GM23338 (cell line): ENCODE measurements at regions not wholly inside any gene's neighbourhood (a gene's known extent, or its start where the extent isn't known, plus 50 kb on each side); places are given as distances from the start of the nearest gene placed in this dataset.

Experiments used
- CREB1 ChIP-seq: fragments of 250-450 bp; sonication (Bioruptor Pico); IDR thresholded peaks from 2 replicates; pipeline ENCODE4 v1.5.0; 2020; ENCODE audit warnings: low read depth, mild to moderate bottlenecking, moderate library complexity
- EZH2 ChIP-seq: fragments of 200-600 bp; sonication (generic); IDR thresholded peaks from one replicate; pipeline ENCODE4 v1.8.0; 2017; ENCODE audit warnings: antibody characterized with exemption, mild to moderate bottlenecking, low read depth; ENCODE audit not compliant: unreplicated experiment
- EZH2phosphoT487 ChIP-seq: fragments of 200-600 bp; sonication (generic); IDR thresholded peaks from one replicate; pipeline ENCODE4 v1.8.1; 2018; ENCODE audit warnings: antibody characterized with exemption; ENCODE audit not compliant: unreplicated experiment
- JUNB ChIP-seq: IDR thresholded peaks from one replicate; pipeline ENCODE4 v1.6.1; 2016; ENCODE audit warnings: antibody characterized with exemption; ENCODE audit not compliant: unreplicated experiment
- POLR2AphosphoS5 ChIP-seq: IDR thresholded peaks from 2 replicates; pipeline ENCODE4 v1.6.1; 2016; ENCODE audit warnings: antibody characterized with exemption, low read depth
- STAT1 ChIP-seq: IDR thresholded peaks from one replicate; pipeline ENCODE4 v1.6.1; 2016; ENCODE audit warnings: antibody characterized with exemption; ENCODE audit not compliant: unreplicated experiment
- ZNF331 ChIP-seq: fragments of 250-450 bp; sonication (Bioruptor Pico); IDR thresholded peaks from 2 replicates; pipeline ENCODE4 v1.5.0; 2020; ENCODE audit warnings: low read depth, mild to moderate bottlenecking, moderate library complexity
- TF ChIP-seq, protein P1 (sequence below): IDR thresholded peaks from one replicate; pipeline ENCODE4 v1.6.1; 2018; ENCODE audit warnings: antibody characterized with exemption; ENCODE audit not compliant: unreplicated experiment
- TF ChIP-seq, protein P2 (sequence below), 2 experiments: fragments of 200-600 bp in 1 of 2; sonication (generic) in 1 of 2; conservative IDR thresholded peaks; 2 replicates each; pipeline versions ENCODE4 v1.5.1 to v1.6.1; 2016 to 2017; ENCODE audit warnings: antibody characterized with exemption in 2 of 2, low read depth in 2 of 2, mild to moderate bottlenecking in 2 of 2, moderate library complexity in 1 of 2
- TF ChIP-seq, protein P3 (sequence below): IDR thresholded peaks from 2 replicates; pipeline ENCODE4 v1.6.1; 2016; ENCODE audit warnings: antibody characterized with exemption

DNA sequence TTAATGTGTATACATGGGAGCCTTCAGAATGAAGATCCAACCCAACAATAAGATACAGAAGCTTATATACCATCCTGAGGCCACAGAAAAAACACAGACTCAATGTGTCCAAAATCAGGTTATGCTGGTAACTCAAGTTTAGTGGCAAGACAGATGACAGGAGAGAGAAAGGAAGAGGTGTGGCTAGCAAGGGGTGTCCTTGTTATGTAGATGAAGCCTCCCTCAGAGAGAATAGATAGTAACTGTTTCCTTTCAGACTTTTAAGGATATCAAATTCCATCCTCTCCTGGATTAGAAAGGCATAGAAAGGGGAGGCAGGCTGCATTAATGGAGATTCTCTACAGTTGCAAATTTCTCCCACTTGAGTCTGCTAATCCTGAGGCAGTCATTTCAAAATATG is 447.4 kb downstream of the GABRB3 start:
- no peak for TF ChIP-seq EZH2
- TF ChIP-seq, protein P1, sequence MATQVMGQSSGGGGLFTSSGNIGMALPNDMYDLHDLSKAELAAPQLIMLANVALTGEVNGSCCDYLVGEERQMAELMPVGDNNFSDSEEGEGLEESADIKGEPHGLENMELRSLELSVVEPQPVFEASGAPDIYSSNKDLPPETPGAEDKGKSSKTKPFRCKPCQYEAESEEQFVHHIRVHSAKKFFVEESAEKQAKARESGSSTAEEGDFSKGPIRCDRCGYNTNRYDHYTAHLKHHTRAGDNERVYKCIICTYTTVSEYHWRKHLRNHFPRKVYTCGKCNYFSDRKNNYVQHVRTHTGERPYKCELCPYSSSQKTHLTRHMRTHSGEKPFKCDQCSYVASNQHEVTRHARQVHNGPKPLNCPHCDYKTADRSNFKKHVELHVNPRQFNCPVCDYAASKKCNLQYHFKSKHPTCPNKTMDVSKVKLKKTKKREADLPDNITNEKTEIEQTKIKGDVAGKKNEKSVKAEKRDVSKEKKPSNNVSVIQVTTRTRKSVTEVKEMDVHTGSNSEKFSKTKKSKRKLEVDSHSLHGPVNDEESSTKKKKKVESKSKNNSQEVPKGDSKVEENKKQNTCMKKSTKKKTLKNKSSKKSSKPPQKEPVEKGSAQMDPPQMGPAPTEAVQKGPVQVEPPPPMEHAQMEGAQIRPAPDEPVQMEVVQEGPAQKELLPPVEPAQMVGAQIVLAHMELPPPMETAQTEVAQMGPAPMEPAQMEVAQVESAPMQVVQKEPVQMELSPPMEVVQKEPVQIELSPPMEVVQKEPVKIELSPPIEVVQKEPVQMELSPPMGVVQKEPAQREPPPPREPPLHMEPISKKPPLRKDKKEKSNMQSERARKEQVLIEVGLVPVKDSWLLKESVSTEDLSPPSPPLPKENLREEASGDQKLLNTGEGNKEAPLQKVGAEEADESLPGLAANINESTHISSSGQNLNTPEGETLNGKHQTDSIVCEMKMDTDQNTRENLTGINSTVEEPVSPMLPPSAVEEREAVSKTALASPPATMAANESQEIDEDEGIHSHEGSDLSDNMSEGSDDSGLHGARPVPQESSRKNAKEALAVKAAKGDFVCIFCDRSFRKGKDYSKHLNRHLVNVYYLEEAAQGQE = no peak
- TF ChIP-seq, protein P2, sequence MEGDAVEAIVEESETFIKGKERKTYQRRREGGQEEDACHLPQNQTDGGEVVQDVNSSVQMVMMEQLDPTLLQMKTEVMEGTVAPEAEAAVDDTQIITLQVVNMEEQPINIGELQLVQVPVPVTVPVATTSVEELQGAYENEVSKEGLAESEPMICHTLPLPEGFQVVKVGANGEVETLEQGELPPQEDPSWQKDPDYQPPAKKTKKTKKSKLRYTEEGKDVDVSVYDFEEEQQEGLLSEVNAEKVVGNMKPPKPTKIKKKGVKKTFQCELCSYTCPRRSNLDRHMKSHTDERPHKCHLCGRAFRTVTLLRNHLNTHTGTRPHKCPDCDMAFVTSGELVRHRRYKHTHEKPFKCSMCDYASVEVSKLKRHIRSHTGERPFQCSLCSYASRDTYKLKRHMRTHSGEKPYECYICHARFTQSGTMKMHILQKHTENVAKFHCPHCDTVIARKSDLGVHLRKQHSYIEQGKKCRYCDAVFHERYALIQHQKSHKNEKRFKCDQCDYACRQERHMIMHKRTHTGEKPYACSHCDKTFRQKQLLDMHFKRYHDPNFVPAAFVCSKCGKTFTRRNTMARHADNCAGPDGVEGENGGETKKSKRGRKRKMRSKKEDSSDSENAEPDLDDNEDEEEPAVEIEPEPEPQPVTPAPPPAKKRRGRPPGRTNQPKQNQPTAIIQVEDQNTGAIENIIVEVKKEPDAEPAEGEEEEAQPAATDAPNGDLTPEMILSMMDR (conservative IDR thresholded peaks at IDR 0.05; ENCODE audit: low read depth in 2 of 2) = no peak
- no peak for TF ChIP-seq POLR2AphosphoS5
- no peak for TF ChIP-seq EZH2phosphoT487
- no peak for TF ChIP-seq ZNF331
- TF ChIP-seq CREB1 = no peak
- TF ChIP-seq STAT1 = no peak
- no peak for TF ChIP-seq JUNB
- TF ChIP-seq, protein P3, sequence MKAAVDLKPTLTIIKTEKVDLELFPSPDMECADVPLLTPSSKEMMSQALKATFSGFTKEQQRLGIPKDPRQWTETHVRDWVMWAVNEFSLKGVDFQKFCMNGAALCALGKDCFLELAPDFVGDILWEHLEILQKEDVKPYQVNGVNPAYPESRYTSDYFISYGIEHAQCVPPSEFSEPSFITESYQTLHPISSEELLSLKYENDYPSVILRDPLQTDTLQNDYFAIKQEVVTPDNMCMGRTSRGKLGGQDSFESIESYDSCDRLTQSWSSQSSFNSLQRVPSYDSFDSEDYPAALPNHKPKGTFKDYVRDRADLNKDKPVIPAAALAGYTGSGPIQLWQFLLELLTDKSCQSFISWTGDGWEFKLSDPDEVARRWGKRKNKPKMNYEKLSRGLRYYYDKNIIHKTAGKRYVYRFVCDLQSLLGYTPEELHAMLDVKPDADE = no peak
